Adrenal gland (tissue), 9 donors: ENCODE measurements at regions not wholly inside any gene's neighbourhood (a gene's known extent, or its start where the extent isn't known, plus 50 kb on each side); places are given as distances from the start of the nearest gene placed in this dataset.

Experiments used
- DNase-seq, 7 donors: peaks; one replicate each; pipeline ENCODE4 v3.0.0-alpha.2; 2019 to 2020
- H3K27ac ChIP-seq, 5 donors: fragments of 200-600 bp; sonication (generic) in 4 of 5; 1 replicate in 3 of 5; 2 replicates in 2 of 5; pipeline versions ENCODE4 v1.5.1 to v1.8.0; 2016 to 2020; ENCODE audit warnings: mild to moderate bottlenecking in 1 of 5
- H3K27me3 ChIP-seq: fragments of 200-600 bp; 2 replicates; pipeline ENCODE4 v1.8.0; 2021
- H3K36me3 ChIP-seq, 2 donors: fragments of 200-600 bp; replicated peaks in 1 of 2; 1 replicate in 1 of 2; 2 replicates in 1 of 2; pipeline versions ENCODE4 v1.5.1 to v1.8.0; 2018 to 2022
- H3K4me1 ChIP-seq, 2 donors: fragments of 200-600 bp; replicated peaks in 1 of 2; 1 replicate in 1 of 2; 2 replicates in 1 of 2; pipeline versions ENCODE4 v1.5.1 to v1.8.0; 2018 to 2021
- H3K4me3 ChIP-seq, 4 donors: fragments of 200-600 bp; sonication (generic) in 3 of 4; one replicate each; pipeline ENCODE4 v1.5.1; 2016 to 2018
- H3K9me3 ChIP-seq, 3 donors: fragments of 200-600 bp; sonication (generic) in 1 of 3; replicated peaks in 1 of 3; 1 replicate in 2 of 3; 2 replicates in 1 of 3; pipeline versions ENCODE4 v1.5.1 to v1.8.0; 2016 to 2021
- POLR2A ChIP-seq, 2 donors: fragments of 450-650 bp; IDR thresholded peaks; one replicate each; pipeline ENCODE4 v1.6.1; 2017; ENCODE audit warnings: antibody characterized with exemption in 2 of 2, mild to moderate bottlenecking in 2 of 2, moderate library complexity in 1 of 2
- WGBS, 4 donors: extraction: QIAGEN DNeasy Blood & Tissue Kit in 2 of 4; methylation state at CpG; one replicate each; pipeline versions ENCODE4 v1.1.5 to v1.1.7; 2013 to 2017; 5-methylcytosine and 5-hydroxymethylcytosine counted together
- intact Hi-C, 2 donors: fragments of 100-400 bp; cut with DNase I; formaldehyde crosslinking; loops; one replicate each; pipeline versions ENCODE4 v1.14.1 to v1.15.0; 2022 to 2023
- TF ChIP-seq, protein P1 (sequence below), 6 experiments: fragments of 450-650 bp in 4 of 6; fragments of 200-600 bp in 2 of 6; sonication (generic) in 1 of 6; IDR thresholded peaks; 1 replicate in 5 of 6; 2 replicates in 1 of 6; pipeline versions ENCODE4 v1.5.1 to v1.8.0; 2016 to 2021; ENCODE audit warnings: antibody characterized with exemption in 6 of 6, mild to moderate bottlenecking in 2 of 6, moderate library complexity in 1 of 6
- donor health status: healthy with polysubstance abuse.
- donor health status: Bipolar disorder and iron deficiency.
- donor health status: DM: yes; HTN: yes; CAD: no.
- donor health status: DM: no; HTN: no; CAD: no.
- donor health status: DM: no; HTN: no; CAD: no.

DNA sequence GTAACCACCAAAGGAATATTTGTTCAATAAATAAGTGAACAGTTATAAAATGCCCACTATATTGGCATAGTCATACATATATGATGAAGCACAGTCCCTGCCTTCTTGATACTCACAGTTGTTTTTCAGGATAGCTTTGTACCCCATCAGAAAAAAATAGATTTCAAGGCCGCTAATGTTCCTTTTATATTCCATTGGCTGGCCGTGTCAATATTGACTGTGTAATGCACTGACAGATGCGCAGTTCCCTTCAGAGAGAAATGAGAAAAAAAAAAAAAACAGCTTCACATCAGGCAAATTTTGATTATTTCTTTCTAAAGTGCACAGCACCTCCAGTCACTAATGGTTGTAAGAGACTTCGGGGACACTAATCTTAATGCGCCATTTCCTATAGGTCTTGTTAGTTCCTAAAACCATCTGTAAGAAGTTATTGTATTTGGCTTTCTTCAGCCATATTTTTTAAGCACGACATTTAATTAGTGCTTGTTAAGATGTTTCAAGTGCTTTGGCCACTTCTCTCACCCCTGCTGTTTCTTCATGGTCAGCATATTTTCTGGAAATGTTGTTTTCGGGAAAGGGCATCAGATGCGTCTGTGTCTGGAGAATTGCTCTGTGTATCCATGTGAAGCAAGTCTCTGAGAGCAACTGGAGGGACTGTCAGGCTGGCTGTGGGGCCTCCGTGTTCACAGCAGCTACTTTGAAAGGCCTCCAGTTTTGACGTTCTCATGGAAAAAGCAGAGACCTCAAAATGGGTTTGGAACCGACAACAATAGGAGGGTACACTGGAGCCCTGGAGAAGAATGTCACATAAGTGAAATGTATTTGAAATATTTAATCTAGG, 378.3 kb downstream of the MTX2 start:
- Histone ChIP-seq H3K27me3 (no peaks in the 10 kb centered on the region), H3K27ac (no peak overlapping the region), H3K9me3 (no peaks in the 10 kb centered on the region), H3K36me3 (no peaks in the 10 kb centered on the region), H3K4me3 (no peak overlapping the region), H3K4me1 (peaks cover 6 to 18% of the 10 kb centered on the region in 2 donors)
- no peak for DNase-seq
- TF ChIP-seq, protein P1, sequence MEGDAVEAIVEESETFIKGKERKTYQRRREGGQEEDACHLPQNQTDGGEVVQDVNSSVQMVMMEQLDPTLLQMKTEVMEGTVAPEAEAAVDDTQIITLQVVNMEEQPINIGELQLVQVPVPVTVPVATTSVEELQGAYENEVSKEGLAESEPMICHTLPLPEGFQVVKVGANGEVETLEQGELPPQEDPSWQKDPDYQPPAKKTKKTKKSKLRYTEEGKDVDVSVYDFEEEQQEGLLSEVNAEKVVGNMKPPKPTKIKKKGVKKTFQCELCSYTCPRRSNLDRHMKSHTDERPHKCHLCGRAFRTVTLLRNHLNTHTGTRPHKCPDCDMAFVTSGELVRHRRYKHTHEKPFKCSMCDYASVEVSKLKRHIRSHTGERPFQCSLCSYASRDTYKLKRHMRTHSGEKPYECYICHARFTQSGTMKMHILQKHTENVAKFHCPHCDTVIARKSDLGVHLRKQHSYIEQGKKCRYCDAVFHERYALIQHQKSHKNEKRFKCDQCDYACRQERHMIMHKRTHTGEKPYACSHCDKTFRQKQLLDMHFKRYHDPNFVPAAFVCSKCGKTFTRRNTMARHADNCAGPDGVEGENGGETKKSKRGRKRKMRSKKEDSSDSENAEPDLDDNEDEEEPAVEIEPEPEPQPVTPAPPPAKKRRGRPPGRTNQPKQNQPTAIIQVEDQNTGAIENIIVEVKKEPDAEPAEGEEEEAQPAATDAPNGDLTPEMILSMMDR (IDR thresholded peaks at IDR 0.05), result no peak
- no peak for TF ChIP-seq POLR2A (IDR thresholded peaks at IDR 0.05)
- 85 to 94% (median 91%) methylated on average over 11 of the region's 11 CpGs for WGBS, 4 donors
- intact Hi-C loops, result loop anchor here (5.0 to 10.0 kb wide), 3 partner anchors 167 to 193 kb away; no protein-coding TSS in a partner anchor

DNA sequence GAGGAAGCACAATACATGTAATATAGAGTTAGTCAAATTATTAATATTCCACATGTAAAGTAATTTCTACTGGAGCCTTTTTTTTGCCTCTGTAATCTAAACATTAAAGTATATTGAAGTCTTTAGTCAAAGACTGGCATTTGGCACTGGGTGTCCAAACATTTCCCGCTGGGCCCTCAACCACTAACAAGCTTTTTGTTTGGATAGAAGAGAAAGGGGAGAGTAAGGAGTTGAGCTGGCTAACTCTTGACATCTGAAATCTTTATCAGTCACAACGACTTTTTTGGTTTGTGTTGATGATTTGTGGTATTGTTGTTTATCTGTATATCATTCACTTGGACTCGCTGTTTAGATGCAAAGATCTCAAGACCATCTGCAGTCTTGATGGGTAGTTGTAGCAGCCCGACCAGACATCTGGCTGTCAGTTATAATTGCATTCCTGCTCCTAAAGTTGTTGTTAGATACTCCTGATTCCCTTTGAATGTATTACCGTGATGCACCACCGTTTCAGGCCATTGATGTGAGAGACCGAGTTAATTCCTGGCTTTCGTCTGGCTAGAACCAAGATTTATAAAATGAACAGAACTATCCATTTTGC, 379.6 kb downstream of the MTX2 start:
- TF ChIP-seq POLR2A (IDR thresholded peaks at IDR 0.05), result no peak
- TF ChIP-seq, protein P1 (IDR thresholded peaks at IDR 0.05), result no peak
- Histone ChIP-seq H3K27ac (no peak overlapping the region), H3K4me1 (peaks cover 6 to 17% of the 10 kb centered on the region in 2 donors), H3K9me3 (no peaks in the 10 kb centered on the region), H3K36me3 (no peaks in the 10 kb centered on the region), H3K27me3 (no peaks in the 10 kb centered on the region), H3K4me3 (no peak overlapping the region)
- WGBS, 4 donors, result 85 to 89% (median 87%) methylated on average over 8 of the region's 8 CpGs
- no peak for DNase-seq
- intact Hi-C loops, result loop anchor here (5.0 to 10.0 kb wide), 3 partner anchors 166 to 194 kb away; no protein-coding TSS in a partner anchor

DNA sequence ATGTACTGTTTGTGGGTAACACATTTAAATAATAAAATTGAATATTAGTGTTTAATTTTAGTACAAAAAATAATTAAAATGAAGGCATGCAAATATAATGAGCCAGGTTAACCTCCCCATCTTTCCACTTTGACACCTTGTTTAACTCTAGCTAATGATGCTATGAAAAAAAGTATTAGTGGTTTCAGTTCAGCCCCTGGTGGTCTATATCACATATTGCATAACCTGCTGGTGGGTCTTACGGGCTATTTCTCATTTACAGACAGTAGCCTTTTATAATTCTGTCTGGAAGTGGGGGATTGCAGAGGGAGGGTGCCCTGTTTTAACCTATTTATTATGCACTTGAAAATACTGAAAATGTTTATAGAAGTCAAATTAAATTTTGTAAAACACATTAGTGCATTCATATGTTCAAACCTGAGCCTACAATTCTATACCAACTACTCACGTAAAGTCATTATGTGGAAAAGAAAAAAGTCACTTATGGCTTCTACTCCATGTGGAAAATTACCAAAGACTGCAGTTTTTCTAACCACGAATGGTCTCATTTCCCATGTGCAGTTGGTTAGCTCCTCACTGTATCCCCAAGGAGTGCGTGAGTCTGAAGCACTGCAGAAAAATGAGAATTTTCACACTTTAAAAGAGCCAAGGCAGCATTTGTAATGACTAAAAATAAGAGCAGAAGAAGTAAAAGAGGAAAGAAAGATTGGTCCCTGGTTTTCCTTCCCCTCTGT, 381.0 kb downstream of the MTX2 start:
- peak overlapping the region in 1 of 4 donors; percentile 12 for H3K4me3 ChIP-seq
- TF ChIP-seq, protein P1 (IDR thresholded peaks at IDR 0.05), result peak in 1 of 6 experiments; percentile 6
- no peak for TF ChIP-seq POLR2A (IDR thresholded peaks at IDR 0.05)
- peak overlapping the region in 3 of 5 donors; percentile 30 to 51 (median 51) for H3K27ac ChIP-seq
- intact Hi-C loops, result no loop called here
- DNase-seq, result no peak
- H3K4me1 ChIP-seq, result peaks cover 6 to 21% of the 10 kb centered on the region in 2 donors
- no peaks in the 10 kb centered on the region for H3K36me3 ChIP-seq
- H3K9me3 ChIP-seq, result no peaks in the 10 kb centered on the region
- H3K27me3 ChIP-seq, result no peaks in the 10 kb centered on the region
- WGBS, 4 donors, result 62 to 69% (median 68%) methylated on average over 4 of the region's 4 CpGs
